ENCODE measurements at regions not wholly inside any gene's neighbourhood (a gene's known extent, or its start where the extent isn't known, plus 50 kb on each side); places are given as distances from the start of the nearest gene placed in this dataset.

DNA sequence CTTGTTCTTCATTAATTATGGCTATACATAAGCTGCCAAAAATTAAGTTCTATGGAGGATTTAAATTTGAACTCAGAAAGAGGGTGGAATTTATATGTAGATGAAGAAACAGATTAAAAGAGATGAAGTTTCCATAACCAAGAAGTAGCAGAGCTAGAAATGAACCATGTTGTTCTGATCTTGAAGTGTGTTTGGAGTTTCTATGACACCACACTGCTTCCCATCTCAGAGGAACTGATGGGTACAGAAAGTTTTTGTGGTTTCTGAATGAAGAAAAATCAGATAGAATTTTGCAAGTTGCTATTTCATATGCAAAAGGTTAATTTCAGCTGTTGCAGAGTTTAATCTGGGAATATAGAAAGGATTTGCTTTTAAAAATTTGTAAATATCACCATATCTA is 710.3 kb downstream of the PDCD6IP start:
- no peak for TF ChIP-seq CTCF (IDR thresholded peaks at IDR 0.05)
- no peak for TF ChIP-seq FOXJ3 (CRISPR knock-in tag; IDR thresholded peaks at IDR 0.05; ENCODE audit: borderline replicate concordance)
- no peak for TF ChIP-seq ETV6 (CRISPR knock-in tag; IDR thresholded peaks at IDR 0.05)
- no peak for TF ChIP-seq AFF4 (CRISPR knock-in tag; IDR thresholded peaks at IDR 0.05; ENCODE audit: borderline replicate concordance)
- TF ChIP-seq CBFB (CRISPR knock-in tag; IDR thresholded peaks at IDR 0.05; ENCODE audit: low read depth): no peak
- TF ChIP-seq, protein P1, sequence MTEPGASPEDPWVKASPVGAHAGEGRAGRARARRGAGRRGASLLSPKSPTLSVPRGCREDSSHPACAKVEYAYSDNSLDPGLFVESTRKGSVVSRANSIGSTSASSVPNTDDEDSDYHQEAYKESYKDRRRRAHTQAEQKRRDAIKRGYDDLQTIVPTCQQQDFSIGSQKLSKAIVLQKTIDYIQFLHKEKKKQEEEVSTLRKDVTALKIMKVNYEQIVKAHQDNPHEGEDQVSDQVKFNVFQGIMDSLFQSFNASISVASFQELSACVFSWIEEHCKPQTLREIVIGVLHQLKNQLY (CRISPR knock-in tag; IDR thresholded peaks at IDR 0.05): no peak
- TF ChIP-seq IRF2 (CRISPR knock-in tag; IDR thresholded peaks at IDR 0.05; ENCODE audit: borderline replicate concordance, low read depth): no peak
- no peak for TF ChIP-seq USF2 (CRISPR knock-in tag; IDR thresholded peaks at IDR 0.05)

All from WTC11 (cell line).